Endodermal cell (in vitro differentiated cells): ENCODE measurements at regions not wholly inside any gene's neighbourhood (a gene's known extent, or its start where the extent isn't known, plus 50 kb on each side); places are given as distances from the start of the nearest gene placed in this dataset.

Experiments used
- DNase-seq: peaks from one replicate; pipeline ENCODE4 v3.0.0-alpha.2; 2017
- H3K27ac ChIP-seq: 2 replicates; pipeline ENCODE4 v1.5.1; 2013; ENCODE audit warnings: mild to moderate bottlenecking, low read depth, low read length, moderate library complexity
- H3K27me3 ChIP-seq: 2 replicates; pipeline ENCODE4 v1.6.1; 2013; ENCODE audit warnings: mild to moderate bottlenecking, low read length, moderate library complexity; ENCODE audit not compliant: insufficient read depth, control insufficient read depth, poor library complexity, severe bottlenecking
- H3K36me3 ChIP-seq: 2 replicates; pipeline ENCODE4 v1.7.0; 2013; ENCODE audit warnings: mild to moderate bottlenecking, low read length, moderate library complexity; ENCODE audit not compliant: control insufficient read depth, insufficient read depth
- H3K4me1 ChIP-seq: one replicate; pipeline ENCODE4 v1.7.0; 2013; ENCODE audit warnings: low read length; ENCODE audit not compliant: control insufficient read depth, insufficient read depth
- H3K4me3 ChIP-seq: 2 replicates; pipeline ENCODE4 v1.5.1; 2013; ENCODE audit warnings: mild to moderate bottlenecking, low read length, moderate library complexity
- H3K9ac ChIP-seq: 2 replicates; pipeline ENCODE4 v1.6.1; 2013; ENCODE audit warnings: mild to moderate bottlenecking, low read length, moderate library complexity; ENCODE audit not compliant: poor library complexity, severe bottlenecking; ENCODE audit errors: extremely low read depth
- H3K9me3 ChIP-seq: 2 replicates; pipeline ENCODE4 v1.6.1; 2013; ENCODE audit warnings: mild to moderate bottlenecking, low read length, moderate library complexity; ENCODE audit not compliant: control insufficient read depth
- H3K27ac Mint-ChIP-seq: 2 replicates; pipeline ENCODE4 v1.8.0; 2020; ENCODE audit warnings: mixed read lengths
- H3K27me3 Mint-ChIP-seq: 2 replicates; pipeline ENCODE4 v1.8.0; 2021; ENCODE audit warnings: mild to moderate bottlenecking, mixed read lengths; ENCODE audit not compliant: insufficient read depth
- H3K36me3 Mint-ChIP-seq: 2 replicates; pipeline ENCODE4 v1.8.0; 2020; ENCODE audit warnings: low read depth, mixed read lengths
- H3K4me1 Mint-ChIP-seq: 2 replicates; pipeline ENCODE4 v1.8.0; 2020; ENCODE audit warnings: mixed read lengths
- H3K4me3 Mint-ChIP-seq: 2 replicates; pipeline ENCODE4 v1.8.0; 2020; ENCODE audit warnings: mild to moderate bottlenecking, moderate library complexity, mixed read lengths
- H3K9me3 Mint-ChIP-seq: 2 replicates; pipeline ENCODE4 v1.8.0; 2020; ENCODE audit warnings: mild to moderate bottlenecking, mixed read lengths
- CTCF ChIP-seq: fragments of 200-600 bp; sonication (generic); conservative IDR thresholded peaks from 2 replicates; pipeline ENCODE4 v1.5.0; 2021; ENCODE audit warnings: antibody characterized with exemption, mild to moderate bottlenecking
- WGBS, 2 experiments: methylation state at CpG; one replicate each; pipeline versions ENCODE4 v1.1.5 to v1.1.7; 2013; ENCODE audit warnings: missing lambda C conversion rate in 2 of 2, mixed read lengths in 1 of 2; ENCODE audit not compliant: insufficient coverage in 1 of 2, insufficient read length in 1 of 2; 5-methylcytosine and 5-hydroxymethylcytosine counted together

- 90 to 92% methylated on average over 2 of the region's 2 CpGs for WGBS, 2 experiments
- Mint-ChIP-seq H3K27ac (no peak overlapping the region), H3K4me1 (peaks cover 9% of the 10 kb centered on the region), H3K27me3 (no peaks in the 10 kb centered on the region), H3K4me3 (no peak overlapping the region), H3K9me3 (no peaks in the 10 kb centered on the region), H3K36me3 (no peaks in the 10 kb centered on the region)
- Histone ChIP-seq H3K4me3 (no peak overlapping the region), H3K27ac (no peak overlapping the region), H3K9me3 (no peaks in the 10 kb centered on the region), H3K4me1 (no peaks in the 10 kb centered on the region), H3K36me3 (no peaks in the 10 kb centered on the region), H3K9ac (no peak overlapping the region), H3K27me3 (no peaks in the 10 kb centered on the region)
- no peak for TF ChIP-seq CTCF
- DNase-seq, result no peak
These were observed 59.5 kb upstream of the FUT8 start for GRCh38 chr14:65352964-65353530.

DNA sequence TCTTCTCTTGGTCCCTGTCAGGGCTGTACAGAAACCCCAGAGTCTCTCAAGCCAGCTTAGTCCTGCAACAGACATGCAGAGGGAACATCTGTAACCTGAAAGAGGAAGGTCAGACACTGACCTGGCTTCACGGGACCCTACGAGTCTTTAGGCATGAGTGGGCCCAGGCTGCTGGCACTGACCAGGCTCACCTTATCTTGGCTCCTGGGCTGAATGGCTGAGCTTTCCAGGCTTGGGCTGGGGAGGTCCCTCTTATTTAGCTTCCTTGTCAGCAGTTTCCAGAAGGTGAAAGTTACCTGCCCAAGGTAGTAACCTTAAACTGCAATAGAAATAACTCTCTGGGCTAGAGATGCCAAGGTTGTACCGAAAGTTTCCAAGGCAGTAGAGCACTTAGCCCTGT lies 58.4 kb upstream of the FUT8 start:
- Histone ChIP-seq H3K27me3 (no peaks in the 10 kb centered on the region), H3K27ac (no peak overlapping the region), H3K9ac (no peak overlapping the region), H3K36me3 (no peaks in the 10 kb centered on the region), H3K4me3 (no peak overlapping the region), H3K4me1 (no peaks in the 10 kb centered on the region), H3K9me3 (no peaks in the 10 kb centered on the region)
- H3K4me3 Mint-ChIP-seq, result no peak overlapping the region
- TF ChIP-seq CTCF, result no peak
- no peaks in the 10 kb centered on the region for H3K27me3 Mint-ChIP-seq
- no peak overlapping the region for H3K27ac Mint-ChIP-seq
- DNase-seq, result no peak
- WGBS, 2 experiments, result 94 to 98% methylated on average over 2 to 3 of the region's 3 CpGs
- H3K9me3 Mint-ChIP-seq, result no peaks in the 10 kb centered on the region
- H3K36me3 Mint-ChIP-seq, result no peaks in the 10 kb centered on the region
- peaks cover 9% of the 10 kb centered on the region for H3K4me1 Mint-ChIP-seq

DNA sequence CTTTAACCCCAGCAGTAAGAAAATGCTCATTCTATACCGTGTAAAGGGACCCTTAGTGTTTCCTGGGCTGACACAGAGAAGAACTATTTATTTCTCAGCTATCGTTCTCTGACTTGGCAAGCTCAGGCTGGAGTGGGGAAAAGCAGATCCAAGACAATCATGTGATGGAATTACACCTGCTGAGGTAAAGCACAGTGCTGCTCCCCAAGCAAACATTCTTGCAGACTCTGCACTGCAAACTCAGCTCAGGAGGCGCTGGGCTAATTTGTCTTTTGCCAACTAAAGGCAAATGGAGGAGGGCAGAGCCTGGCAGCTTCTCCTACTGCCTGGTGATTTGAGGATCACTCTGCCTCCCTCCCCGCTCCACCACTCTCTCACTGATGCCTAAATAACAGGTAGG lies 57.8 kb upstream of the FUT8 start:
- no peaks in the 10 kb centered on the region for H3K4me1 ChIP-seq
- no peaks in the 10 kb centered on the region for H3K9me3 ChIP-seq
- 83 to 94% methylated on average over 3 to 4 of the region's 4 CpGs for WGBS, 2 experiments
- no peaks in the 10 kb centered on the region for H3K36me3 Mint-ChIP-seq
- H3K27ac ChIP-seq, result no peak overlapping the region
- no peak overlapping the region for H3K4me3 ChIP-seq
- H3K9ac ChIP-seq, result no peak overlapping the region
- no peaks in the 10 kb centered on the region for H3K27me3 Mint-ChIP-seq
- H3K4me3 Mint-ChIP-seq, result no peak overlapping the region
- no peaks in the 10 kb centered on the region for H3K9me3 Mint-ChIP-seq
- DNase-seq, result peak; percentile 49
- no peak for TF ChIP-seq CTCF
- H3K4me1 Mint-ChIP-seq, result peaks cover 9% of the 10 kb centered on the region
- H3K27me3 ChIP-seq, result no peaks in the 10 kb centered on the region
- H3K36me3 ChIP-seq, result no peaks in the 10 kb centered on the region
- H3K27ac Mint-ChIP-seq, result peak overlapping the region; percentile 45
